Hematopoietic multipotent progenitor cell treated with erythropoietin and hydrocortisone succinate and interleukin-3 and kit ligand, for 8 days (in vitro differentiated cells): ENCODE measurements at regions not wholly inside any gene's neighbourhood (a gene's known extent, or its start where the extent isn't known, plus 50 kb on each side); places are given as distances from the start of the nearest gene placed in this dataset.
"Not testable (repeated sequence)": the region's sequence is repeated elsewhere in the genome, so short reads cannot be mapped to it uniquely, and the experiment has no call there.

Experiments
- DNase-seq: peaks from one replicate; pipeline ENCODE4 v3.0.0-alpha.2; 2015

GRCh38 chr10:21463436-21463835, 62.0 kb downstream of the SKIDA1 start:
- no peak for DNase-seq

GRCh38 chr10:21458126-21458871, 67.2 kb downstream of the SKIDA1 start:
- DNase-seq = no peak

- DNase-seq = no peak
These were observed 69.3 kb downstream of the SKIDA1 start for GRCh38 chr10:21456160-21456559.

GRCh38 chr10:21452203-21452602, 73.3 kb downstream of the SKIDA1 start:
- no peak for DNase-seq

- DNase-seq = no peak
These were observed 76.1 kb downstream of the SKIDA1 start for GRCh38 chr10:21449288-21449966.

- DNase-seq = no peak
These were observed 80.3 kb downstream of the SKIDA1 start for GRCh38 chr10:21445163-21445562.

GRCh38 chr10:21441625-21442024, 83.9 kb downstream of the SKIDA1 start:
- DNase-seq = no peak

GRCh38 chr10:21438914-21439313, 86.6 kb downstream of the SKIDA1 start:
- DNase-seq = not testable (repeated sequence)

GRCh38 chr10:21437770-21438382, 87.6 kb downstream of the SKIDA1 start:
- DNase-seq = no peak

- DNase-seq = no peak
These were observed 93.2 kb downstream of the SKIDA1 start for GRCh38 chr10:21432266-21432665.

- DNase-seq = no peak
These were observed 93.7 kb downstream of the SKIDA1 start for GRCh38 chr10:21431799-21432198.

GRCh38 chr10:21427804-21428481, 97.5 kb downstream of the SKIDA1 start:
- DNase-seq = no peak

- no peak for DNase-seq
These were observed 101.0 kb downstream of the SKIDA1 start for GRCh38 chr10:21424459-21424861.

GRCh38 chr10:21423850-21424249, 101.6 kb downstream of the SKIDA1 start:
- no peak for DNase-seq

GRCh38 chr10:21423338-21423737, 102.1 kb downstream of the SKIDA1 start:
- DNase-seq = no peak

GRCh38 chr10:21421794-21422193, 103.7 kb downstream of the SKIDA1 start:
- no peak for DNase-seq

- DNase-seq = no peak
These were observed 104.5 kb downstream of the SKIDA1 start for GRCh38 chr10:21421016-21421415.

- DNase-seq = not testable (repeated sequence)
These were observed 106.4 kb downstream of the SKIDA1 start for GRCh38 chr10:21418981-21419576.

GRCh38 chr10:21417172-21417712, 108.2 kb downstream of the SKIDA1 start:
- no peak for DNase-seq

GRCh38 chr10:21413680-21414079, 111.8 kb downstream of the SKIDA1 start:
- no peak for DNase-seq

GRCh38 chr10:21413268-21413667, 112.2 kb downstream of the SKIDA1 start:
- no peak for DNase-seq

GRCh38 chr10:21406595-21407193, 118.8 kb downstream of the SKIDA1 start:
- peak; percentile 36 for DNase-seq
